Keratinocyte (primary cell): ENCODE measurements at regions not wholly inside any gene's neighbourhood (a gene's known extent, or its start where the extent isn't known, plus 50 kb on each side); places are given as distances from the start of the nearest gene placed in this dataset.

ENCODE experiments used
- DNase-seq: peaks from one replicate; pipeline ENCODE4 v3.0.0-alpha.2; 2011; ENCODE audit warnings: low read depth, missing footprints, low spot score
- FAIRE-seq: peaks from 2 replicates; lab custom pipeline; 2011; peaks lifted over from hg19 to GRCh38; lab: Jason Lieb, UNC
- H2AFZ ChIP-seq: 2 replicates; pipeline ENCODE4 v1.6.0; 2012; ENCODE audit warnings: low read length, control low read depth, inconsistent platforms; ENCODE audit not compliant: control insufficient read depth
- H3K27ac ChIP-seq: 2 replicates; pipeline ENCODE4 v1.5.1; 2011; ENCODE audit warnings: low read length; ENCODE audit not compliant: control insufficient read depth, insufficient read depth
- H3K27me3 ChIP-seq: 3 replicates; pipeline ENCODE4 v1.6.0; 2011; ENCODE audit warnings: low read length; ENCODE audit not compliant: control insufficient read depth, insufficient read depth; ENCODE audit errors: extremely low read depth
- H3K36me3 ChIP-seq, 2 experiments: 2 replicates in 1 of 2; 3 replicates in 1 of 2; pipeline ENCODE4 v1.5.1; 2011; ENCODE audit warnings: low read length in 2 of 2, mild to moderate bottlenecking in 1 of 2; ENCODE audit not compliant: control insufficient read depth in 2 of 2, insufficient read depth in 2 of 2; ENCODE audit errors: extremely low read depth in 1 of 2
- H3K4me1 ChIP-seq: 3 replicates; pipeline ENCODE4 v1.5.1; 2011; ENCODE audit warnings: low read length; ENCODE audit not compliant: control insufficient read depth, insufficient read depth; ENCODE audit errors: extremely low read depth
- H3K4me2 ChIP-seq: 3 replicates; pipeline ENCODE4 v1.6.0; 2011; ENCODE audit warnings: low read depth, low read length; ENCODE audit not compliant: control insufficient read depth, insufficient read depth; ENCODE audit errors: extremely low read depth
- H3K4me3 ChIP-seq, 3 experiments: fragments of 200-600 bp in 1 of 3; sonication (generic) in 1 of 3; 2 replicates in 2 of 3; 3 replicates in 1 of 3; pipeline ENCODE4 v1.5.1; 2011 to 2016; ENCODE audit warnings: low read length in 3 of 3, mild to moderate bottlenecking in 3 of 3, control low read depth in 2 of 3, inconsistent platforms in 1 of 3, low read depth in 1 of 3, mixed read lengths in 1 of 3, mixed run types in 1 of 3, moderate library complexity in 1 of 3; ENCODE audit not compliant: control insufficient read depth in 2 of 3, insufficient read depth in 2 of 3; ENCODE audit errors: extremely low read depth in 1 of 3
- H3K79me2 ChIP-seq: 2 replicates; pipeline ENCODE4 v1.6.0; 2012; ENCODE audit warnings: low read length; ENCODE audit not compliant: control insufficient read depth, insufficient read depth
- H3K9ac ChIP-seq: 3 replicates; pipeline ENCODE4 v1.6.0; 2011; ENCODE audit warnings: low read length; ENCODE audit not compliant: control insufficient read depth, insufficient read depth; ENCODE audit errors: extremely low read depth
- H3K9me1 ChIP-seq: 3 replicates; pipeline ENCODE4 v1.6.0; 2011; ENCODE audit warnings: low read length; ENCODE audit not compliant: control insufficient read depth, insufficient read depth; ENCODE audit errors: extremely low read depth
- H3K9me3 ChIP-seq: 2 replicates; pipeline ENCODE4 v1.5.1; 2012; ENCODE audit warnings: low read depth, low read length; ENCODE audit not compliant: control insufficient read depth
- H4K20me1 ChIP-seq: 3 replicates; pipeline ENCODE4 v1.6.0; 2011; ENCODE audit warnings: low read length; ENCODE audit not compliant: control insufficient read depth, insufficient read depth; ENCODE audit errors: extremely low read depth
- EZH2 ChIP-seq: IDR thresholded peaks from one replicate; pipeline ENCODE4 v1.6.1; 2012; ENCODE audit warnings: inconsistent platforms, mild to moderate bottlenecking, low read length, moderate library complexity
- dilution Hi-C: fragments of 300-500 bp; cut with MboI; formaldehyde crosslinking; loops from one replicate; pipeline ENCODE4 v1.7.0; 2020; ENCODE audit warnings: low sequenced_read_pairs; ENCODE audit not compliant: extremely low pct_ligation_motif_present
- TF ChIP-seq, protein P1 (sequence below), 3 experiments: IDR thresholded peaks in 1 of 3; conservative IDR thresholded peaks in 1 of 3; optimal IDR thresholded peaks in 1 of 3; 2 replicates in 2 of 3; 3 replicates in 1 of 3; pipeline versions ENCODE3 to v1.5.1; 2011; ENCODE audit warnings: low read length in 3 of 3, mild to moderate bottlenecking in 3 of 3, moderate library complexity in 2 of 3, control low read depth in 1 of 3, inconsistent platforms in 1 of 3; ENCODE audit not compliant: insufficient read depth in 2 of 3; ENCODE audit errors: extremely low read depth in 1 of 3

DNA sequence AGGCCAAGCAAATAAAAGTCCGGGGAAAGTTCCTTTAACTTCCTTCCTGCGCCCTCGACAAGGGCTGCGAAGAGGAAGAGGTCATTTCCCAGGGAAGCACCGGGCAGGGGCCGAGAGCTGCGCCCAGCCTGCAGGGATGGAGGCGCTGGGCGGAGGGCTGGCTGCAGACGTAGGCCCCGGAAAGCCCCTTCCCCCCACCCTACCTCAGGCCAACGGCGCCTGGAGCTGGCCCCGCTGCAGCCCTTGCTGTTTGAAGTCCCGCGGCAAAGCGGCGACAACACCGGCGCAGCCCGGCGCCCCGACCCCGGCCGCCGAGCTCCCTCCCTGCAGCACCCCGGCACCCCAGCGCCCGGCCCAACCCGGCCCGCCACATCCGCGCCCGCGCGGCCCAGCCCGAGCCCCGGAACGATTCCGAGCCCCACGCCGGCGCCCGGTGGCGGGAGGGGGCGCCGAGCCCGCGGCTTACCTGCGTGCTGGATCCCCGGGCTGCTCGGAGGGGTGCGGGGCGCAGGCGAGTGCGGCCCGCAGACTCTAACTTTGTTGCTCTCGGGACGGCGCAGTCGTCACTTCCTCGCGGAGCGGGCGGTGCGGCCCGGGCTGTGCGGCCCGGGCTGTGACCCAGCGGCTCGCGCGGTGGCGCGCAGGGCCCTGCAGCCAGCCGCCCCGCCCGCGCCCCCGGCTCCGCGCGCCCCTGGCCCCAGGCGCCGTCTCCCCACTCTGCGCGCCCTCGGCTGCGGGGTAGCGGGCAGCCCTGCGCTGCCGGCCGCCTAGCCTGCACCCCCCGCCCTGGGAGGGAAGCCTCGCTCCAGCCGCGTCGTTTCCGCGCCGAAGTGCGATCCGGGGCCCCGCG is 64.8 kb upstream of the PTGR2 start:
- Histone ChIP-seq H3K4me2 (peak overlapping the region; percentile 100), H3K4me1 (peaks cover 58% of the 10 kb centered on the region), H3K36me3 (peaks cover 4 to 8% of the 10 kb centered on the region in 2 experiments), H2AFZ (no peak overlapping the region), H3K9me1 (no peaks in the 10 kb centered on the region), H3K4me3 (peak overlapping the region; percentile 58 to 86 (median 71)), H3K9me3 (no peaks in the 10 kb centered on the region), H3K79me2 (peaks cover 53% of the 10 kb centered on the region), H4K20me1 (no peaks in the 10 kb centered on the region), H3K9ac (peak overlapping the region; percentile 94), H3K27ac (peak overlapping the region; percentile 95), H3K27me3 (no peaks in the 10 kb centered on the region)
- TF ChIP-seq, protein P1, sequence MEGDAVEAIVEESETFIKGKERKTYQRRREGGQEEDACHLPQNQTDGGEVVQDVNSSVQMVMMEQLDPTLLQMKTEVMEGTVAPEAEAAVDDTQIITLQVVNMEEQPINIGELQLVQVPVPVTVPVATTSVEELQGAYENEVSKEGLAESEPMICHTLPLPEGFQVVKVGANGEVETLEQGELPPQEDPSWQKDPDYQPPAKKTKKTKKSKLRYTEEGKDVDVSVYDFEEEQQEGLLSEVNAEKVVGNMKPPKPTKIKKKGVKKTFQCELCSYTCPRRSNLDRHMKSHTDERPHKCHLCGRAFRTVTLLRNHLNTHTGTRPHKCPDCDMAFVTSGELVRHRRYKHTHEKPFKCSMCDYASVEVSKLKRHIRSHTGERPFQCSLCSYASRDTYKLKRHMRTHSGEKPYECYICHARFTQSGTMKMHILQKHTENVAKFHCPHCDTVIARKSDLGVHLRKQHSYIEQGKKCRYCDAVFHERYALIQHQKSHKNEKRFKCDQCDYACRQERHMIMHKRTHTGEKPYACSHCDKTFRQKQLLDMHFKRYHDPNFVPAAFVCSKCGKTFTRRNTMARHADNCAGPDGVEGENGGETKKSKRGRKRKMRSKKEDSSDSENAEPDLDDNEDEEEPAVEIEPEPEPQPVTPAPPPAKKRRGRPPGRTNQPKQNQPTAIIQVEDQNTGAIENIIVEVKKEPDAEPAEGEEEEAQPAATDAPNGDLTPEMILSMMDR (optimal IDR thresholded peaks at IDR 0.05 in 1 of 3, IDR thresholded peaks at IDR 0.05 in 1 of 3, conservative IDR thresholded peaks at IDR 0.05 in 1 of 3; ENCODE audit: extremely low read depth in 1 of 3, insufficient read depth in 2 of 3, low read length in 3 of 3): no peak
- no peak for TF ChIP-seq EZH2
- DNase-seq: no peak
- no peak for FAIRE-seq
- dilution Hi-C loops: no loop called here

DNA sequence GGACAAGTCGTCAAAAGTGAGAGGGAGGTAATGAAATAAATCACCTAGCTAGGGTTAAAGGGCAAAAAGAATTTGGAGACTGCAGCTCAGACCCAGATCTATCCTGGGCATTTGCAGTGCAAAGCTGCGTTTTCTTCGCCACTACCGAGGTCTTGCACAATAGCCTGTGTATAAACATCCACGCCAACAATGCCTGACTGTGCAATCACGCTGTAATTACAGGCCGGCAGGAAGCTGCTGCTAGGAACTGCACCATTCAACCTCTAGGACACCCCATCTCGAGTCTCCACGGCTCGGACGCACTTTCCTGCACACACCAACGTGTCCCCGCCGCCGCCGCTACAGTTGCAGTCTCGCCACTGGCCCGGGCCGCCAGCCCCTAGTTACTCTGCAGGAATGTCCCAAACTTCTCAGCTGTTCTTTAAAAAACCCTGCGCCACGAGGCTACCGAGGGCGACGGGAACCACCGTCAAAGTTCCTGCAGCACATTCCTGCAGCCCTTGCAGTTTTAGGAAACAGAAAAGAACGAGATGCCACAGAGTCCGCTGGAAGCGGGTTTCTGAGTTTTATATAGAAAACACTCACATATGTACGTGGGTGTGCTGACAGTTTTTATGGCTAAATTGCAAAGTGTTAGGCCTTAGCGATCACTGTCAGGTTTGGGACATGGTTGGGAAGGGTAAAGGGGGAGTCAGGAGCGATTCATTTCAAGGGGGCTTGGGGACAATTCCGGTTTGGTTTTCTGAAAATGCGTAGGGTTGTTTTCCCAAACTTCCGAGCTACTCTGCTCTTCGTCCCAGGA is 65.6 kb upstream of the PTGR2 start:
- H3K4me1 ChIP-seq: peaks cover 56% of the 10 kb centered on the region

More for the DNA sequence above, 65.6 kb upstream of the PTGR2 start:
- FAIRE-seq: peak; percentile 63
- H2AFZ ChIP-seq: peak overlapping the region; percentile 24
- no peaks in the 10 kb centered on the region for H4K20me1 ChIP-seq
- H3K79me2 ChIP-seq: peaks cover 60% of the 10 kb centered on the region
- peak overlapping the region; percentile 58 to 86 (median 70) for H3K4me3 ChIP-seq
- no peaks in the 10 kb centered on the region for H3K9me1 ChIP-seq
- peaks cover 4 to 11% of the 10 kb centered on the region in 2 experiments for H3K36me3 ChIP-seq
- dilution Hi-C loops: no loop called here
- peak overlapping the region; percentile 95 for H3K27ac ChIP-seq
- peak overlapping the region; percentile 99 for H3K4me2 ChIP-seq
- H3K9me3 ChIP-seq: no peaks in the 10 kb centered on the region
- H3K9ac ChIP-seq: peak overlapping the region; percentile 94
- no peak for TF ChIP-seq EZH2
- TF ChIP-seq, protein P1 (optimal IDR thresholded peaks at IDR 0.05 in 1 of 3, IDR thresholded peaks at IDR 0.05 in 1 of 3, conservative IDR thresholded peaks at IDR 0.05 in 1 of 3; ENCODE audit: extremely low read depth in 1 of 3, insufficient read depth in 2 of 3, low read length in 3 of 3): peak; percentile 10 to 38 (median 28)
- DNase-seq: no peak
- no peaks in the 10 kb centered on the region for H3K27me3 ChIP-seq
